GM19043 (cell line): ENCODE measurements at regions not wholly inside any gene's neighbourhood (a gene's known extent, or its start where the extent isn't known, plus 50 kb on each side); places are given as distances from the start of the nearest gene placed in this dataset.
"Not testable (repeated sequence)": the region's sequence is repeated elsewhere in the genome, so short reads cannot be mapped to it uniquely, and the experiment has no call there.

Experiments
- ATAC-seq: cut with Tn5 transposase; IDR thresholded peaks from one replicate; pipeline ENCODE4 v1.9.1; 2021; ENCODE audit warnings: low read depth; ENCODE audit not compliant: unreplicated experiment

GRCh38 chr2:207353836-207354235 is 175.9 kb upstream of the CREB1 start:
- ATAC-seq, result no peak

GRCh38 chr2:207354462-207354861 is 175.3 kb upstream of the CREB1 start:
- no peak for ATAC-seq

- ATAC-seq, result no peak
Observed at GRCh38 chr2:207356567-207356966, 173.2 kb upstream of the CREB1 start.

DNA sequence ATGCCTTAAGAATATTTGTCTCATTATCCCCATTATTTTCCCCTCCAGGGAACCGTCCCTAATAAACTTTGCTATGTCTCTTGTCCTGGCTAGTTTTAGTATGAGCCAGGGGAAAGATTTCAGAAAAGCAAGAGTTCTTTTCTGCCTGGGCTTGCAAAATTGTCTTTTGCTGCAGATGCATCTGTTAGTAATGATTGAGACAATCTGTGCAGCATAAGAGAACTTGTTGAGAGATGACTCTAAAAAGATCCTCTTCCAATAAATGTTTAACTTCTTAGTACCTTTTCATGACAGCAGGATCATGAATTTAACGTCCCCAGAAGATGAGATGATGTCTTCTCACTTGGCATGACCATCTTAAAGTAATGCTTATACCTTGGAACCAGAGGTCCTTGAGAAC is 172.5 kb upstream of the CREB1 start:
- ATAC-seq, result no peak

- no peak for ATAC-seq
Observed at GRCh38 chr2:207362716-207363115, 167.0 kb upstream of the CREB1 start.

DNA sequence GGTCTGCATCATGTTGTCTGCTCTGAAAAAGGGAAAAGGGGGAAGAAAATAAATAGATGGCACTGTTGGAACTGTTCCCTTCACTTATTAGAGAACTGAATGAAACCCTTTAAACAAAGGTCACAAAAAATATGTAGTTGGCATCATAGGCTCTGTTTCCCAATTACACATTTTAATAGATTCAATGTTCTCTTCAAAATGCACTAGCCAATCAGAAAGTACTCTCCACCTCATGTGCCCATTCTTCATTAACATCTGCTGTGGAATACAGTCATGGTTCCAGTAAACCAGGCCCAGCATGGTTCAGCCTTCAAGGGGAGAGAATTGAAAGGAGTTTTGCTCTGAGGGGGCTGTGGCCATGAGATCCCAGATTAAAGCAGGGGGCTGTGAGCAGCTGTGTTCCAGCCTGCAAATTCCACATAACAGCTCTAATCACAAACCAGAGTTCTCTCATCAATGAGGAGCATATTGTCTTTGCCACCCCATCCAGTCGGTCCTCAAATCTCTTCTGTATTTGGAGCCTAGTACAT is 165.9 kb upstream of the CREB1 start:
- no peak for ATAC-seq

DNA sequence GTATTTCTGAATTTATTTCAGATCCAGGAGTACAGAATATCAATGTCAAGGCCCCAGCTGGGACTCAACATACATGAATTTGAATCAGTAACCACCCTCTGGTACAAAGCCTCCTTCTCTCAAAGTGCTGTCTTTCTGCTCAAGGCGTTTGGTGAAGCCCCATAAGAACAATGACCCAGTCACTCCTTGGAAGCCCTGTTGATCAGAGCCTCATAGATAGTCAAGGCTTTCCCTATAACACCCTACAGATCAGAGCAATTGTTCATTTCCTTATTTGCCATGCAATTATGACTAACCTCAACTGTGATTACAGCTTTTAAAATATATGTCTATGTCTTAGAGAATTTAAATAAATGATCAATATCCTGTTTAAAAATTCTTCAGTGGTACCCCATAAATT is 159.1 kb upstream of the CREB1 start:
- ATAC-seq, result no peak

- no peak for ATAC-seq
Observed at GRCh38 chr2:207371877-207372276, 157.9 kb upstream of the CREB1 start.

- no peak for ATAC-seq
Observed at GRCh38 chr2:207372483-207372882, 157.3 kb upstream of the CREB1 start.

DNA sequence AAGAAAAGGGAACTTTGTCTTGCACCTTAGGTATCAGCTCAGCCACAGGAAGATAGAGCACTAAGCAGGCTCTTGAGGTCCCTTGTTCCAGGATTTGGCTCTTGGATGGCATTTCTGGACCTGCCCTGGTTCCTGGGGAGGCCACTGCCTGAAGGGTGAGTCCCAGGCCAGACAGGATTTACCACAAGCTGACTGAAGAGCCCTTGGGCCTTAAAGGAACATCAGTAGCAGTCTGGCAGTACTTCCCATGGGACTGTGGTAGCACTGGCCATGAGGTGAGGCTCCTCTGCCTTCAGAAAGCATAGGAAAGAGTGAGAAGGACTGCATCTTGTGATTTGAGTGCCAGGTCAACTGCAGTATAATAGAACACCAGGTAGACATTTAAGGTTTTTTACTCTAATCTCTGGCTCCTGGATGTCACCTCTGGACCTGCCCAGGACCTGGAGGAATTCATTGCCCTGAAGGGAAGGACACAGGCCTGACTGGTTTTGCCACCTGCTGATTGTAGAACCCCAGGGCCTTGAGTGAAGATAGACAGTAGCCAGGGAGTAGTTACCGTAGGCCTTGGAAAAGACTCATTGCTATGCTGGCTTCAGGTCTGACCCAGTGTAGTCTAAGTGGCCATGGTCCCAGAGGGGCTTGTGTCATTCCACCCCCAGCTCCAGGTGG is 154.4 kb upstream of the CREB1 start:
- no peak for ATAC-seq

GRCh38 chr2:207378620-207379019 is 151.1 kb upstream of the CREB1 start:
- not testable (repeated sequence) for ATAC-seq

DNA sequence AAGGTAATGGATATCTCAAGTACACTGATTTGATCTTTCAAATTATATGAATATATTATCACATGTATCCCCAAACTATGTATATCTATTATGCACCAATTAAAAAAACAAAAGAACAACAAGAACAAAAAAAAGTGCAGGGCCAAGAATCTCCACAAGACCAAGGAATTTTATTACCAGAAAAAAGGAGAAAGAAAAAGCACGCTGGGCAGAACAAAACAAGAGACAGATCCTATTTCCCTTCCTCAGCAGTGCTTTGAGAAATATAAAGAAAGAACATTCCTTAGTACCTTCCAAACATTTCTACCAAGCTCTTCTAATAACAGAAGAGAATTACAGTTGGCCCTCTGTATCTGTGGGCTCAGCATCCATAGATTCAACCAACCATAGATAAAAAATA is 144.7 kb upstream of the CREB1 start:
- ATAC-seq, result no peak

DNA sequence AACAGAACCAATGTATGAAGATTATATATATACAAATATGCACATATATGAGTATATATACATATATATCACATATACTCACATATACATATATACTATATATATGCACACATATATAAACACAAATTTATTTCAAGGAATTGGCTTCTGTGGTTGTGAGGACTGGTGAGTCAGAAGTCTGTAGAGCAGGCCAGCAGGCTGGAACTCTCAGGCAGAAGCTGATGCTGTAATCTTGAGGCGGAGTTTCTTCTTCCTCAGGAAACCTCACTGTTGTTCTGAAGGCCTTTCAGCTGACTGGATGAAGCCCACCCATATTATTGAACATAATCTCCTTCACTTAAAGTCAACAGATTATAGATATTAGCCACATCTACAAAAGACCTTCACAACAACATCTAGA is 143.9 kb upstream of the CREB1 start:
- ATAC-seq, result no peak

GRCh38 chr2:207387001-207387571 is 142.7 kb upstream of the CREB1 start:
- no peak for ATAC-seq

DNA sequence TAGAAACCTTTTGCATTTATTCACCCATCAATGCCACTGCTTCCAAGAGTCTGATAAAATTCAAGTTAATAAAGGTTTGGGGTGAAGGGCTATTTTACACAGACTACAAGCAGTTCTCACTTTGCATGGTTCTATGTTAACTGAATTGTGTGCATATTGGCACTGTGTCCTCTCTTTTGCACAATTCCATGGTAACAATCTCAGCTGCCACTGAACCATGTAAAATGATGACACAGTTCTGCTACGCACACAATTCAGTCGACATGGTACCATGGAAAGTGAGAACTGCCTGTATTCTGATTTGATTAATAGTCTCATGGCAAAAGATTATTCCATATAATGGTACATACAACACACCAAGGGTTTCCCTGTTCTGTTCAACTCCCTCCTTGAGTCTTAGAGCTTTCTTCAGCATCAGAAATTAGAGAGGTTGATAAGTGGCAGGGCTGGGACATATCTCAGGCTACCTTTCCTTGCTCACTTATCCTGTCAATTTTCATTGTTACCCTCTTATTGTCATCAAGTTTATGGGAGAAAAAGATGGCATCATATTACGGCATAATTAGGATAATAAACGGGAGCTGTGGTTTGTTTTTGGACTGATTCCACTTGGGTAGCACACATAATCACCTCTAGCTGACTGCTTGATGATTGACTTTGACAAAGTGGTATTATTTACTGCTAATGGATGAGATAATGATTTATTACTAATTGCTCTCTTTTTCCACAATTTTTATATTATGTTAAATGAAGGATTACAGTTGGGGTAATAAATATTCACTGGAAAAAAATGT is 139.3 kb upstream of the CREB1 start:
- ATAC-seq, result no peak

- ATAC-seq, result no peak
Observed at GRCh38 chr2:207394203-207394781, 135.5 kb upstream of the CREB1 start.

- no peak for ATAC-seq
Observed at GRCh38 chr2:207394812-207395534, 134.8 kb upstream of the CREB1 start.

DNA sequence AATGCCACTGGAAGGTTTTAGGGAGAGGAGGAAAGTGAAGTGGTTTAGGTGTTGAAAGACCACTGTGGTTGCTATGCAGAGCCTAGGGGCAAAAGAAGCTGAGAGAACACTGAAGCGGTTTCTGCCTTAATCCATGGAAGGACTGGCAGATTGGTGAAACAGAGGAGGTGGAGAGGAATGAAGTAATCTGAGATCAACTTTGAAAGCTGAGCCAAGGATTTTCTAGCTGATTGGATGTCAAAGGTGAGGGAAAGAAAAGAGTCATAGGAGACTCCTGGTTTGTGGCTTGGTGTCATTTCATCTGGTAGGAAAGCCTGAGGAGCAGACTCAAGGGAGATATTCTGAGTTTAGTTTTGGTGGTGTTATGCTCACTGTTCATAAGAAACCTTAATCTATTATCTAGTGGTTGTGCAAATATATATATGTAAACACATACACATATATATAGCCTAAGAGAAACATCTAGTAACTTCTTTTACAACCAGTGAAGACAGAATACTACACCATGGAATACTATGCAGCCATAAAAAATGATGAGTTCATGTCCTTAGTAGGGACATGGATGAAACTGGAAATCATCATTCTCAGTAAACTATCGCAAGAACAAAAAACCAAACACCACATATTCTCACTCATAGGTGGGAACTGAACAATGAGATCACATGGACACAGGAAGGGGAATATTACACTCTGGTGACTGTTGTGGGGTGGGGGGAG is 134.1 kb upstream of the CREB1 start:
- no peak for ATAC-seq

DNA sequence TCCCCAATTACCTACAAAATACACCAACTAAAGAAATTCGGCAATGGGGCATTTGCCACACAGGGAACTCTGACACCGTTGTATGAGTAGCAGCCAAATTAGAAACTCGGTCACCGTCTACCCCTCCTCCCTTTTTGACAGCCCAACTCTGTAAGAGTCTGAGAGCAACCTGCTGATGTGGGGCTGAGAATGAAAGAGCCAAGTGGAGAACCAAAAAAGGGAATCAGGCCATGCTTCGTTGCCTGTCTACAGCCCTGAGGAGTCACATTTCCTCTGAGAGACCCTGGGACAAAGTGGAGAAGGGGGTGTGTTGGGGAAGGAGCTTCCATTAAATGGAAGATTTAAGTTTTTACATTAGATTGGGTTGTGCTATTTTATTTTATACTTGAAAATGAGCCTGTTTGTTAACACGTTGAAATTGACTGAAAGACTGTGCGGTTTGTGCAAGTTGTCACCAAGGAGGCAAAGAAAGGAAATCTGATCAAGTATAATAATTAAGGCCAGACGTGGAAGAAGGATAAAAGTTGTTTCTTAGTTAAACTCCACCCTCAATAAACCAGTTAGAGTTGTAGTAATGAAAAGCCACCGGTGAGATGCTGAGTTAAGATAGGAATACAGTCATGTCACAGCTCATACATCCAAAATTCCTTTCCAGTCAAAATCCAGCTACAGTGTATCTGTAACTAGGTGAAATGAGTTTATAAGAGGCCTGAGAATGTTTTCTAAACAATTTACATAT is 131.7 kb upstream of the CREB1 start:
- no peak for ATAC-seq
